ENCODE measurements at regions not wholly inside any gene's neighbourhood (a gene's known extent, or its start where the extent isn't known, plus 50 kb on each side); places are given as distances from the start of the nearest gene placed in this dataset.

DNA sequence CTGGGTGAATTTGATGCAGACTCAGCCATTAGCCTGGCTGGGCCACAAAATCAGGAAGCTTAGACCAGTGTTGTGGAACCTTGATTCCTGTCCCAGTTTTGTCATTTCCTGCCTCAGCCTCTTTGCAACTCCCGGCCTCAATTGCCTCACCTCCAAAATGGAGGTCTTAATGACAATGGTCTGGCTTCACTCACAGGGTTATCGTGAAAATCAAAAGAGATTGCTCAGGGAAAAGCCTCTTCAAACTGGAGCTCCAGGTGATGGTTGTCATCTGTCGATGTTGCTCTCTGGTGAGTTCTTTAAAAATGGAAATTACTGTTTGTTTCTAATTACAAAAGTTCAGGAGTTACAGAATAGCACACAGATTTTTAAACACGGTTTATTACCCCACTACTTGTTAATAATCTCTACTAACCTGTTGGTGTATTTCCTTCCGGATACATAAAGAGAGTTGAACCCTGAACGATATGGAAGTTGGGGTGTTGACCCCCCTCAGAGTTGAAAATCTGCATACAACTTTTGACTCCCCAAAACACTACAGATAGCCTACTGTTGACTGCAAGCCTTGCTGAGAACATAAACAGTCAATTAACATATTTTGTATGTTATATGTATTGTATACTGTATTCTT, 109.9 kb upstream of the CPEB4 start:
- no peaks in the 10 kb centered on the region for H3K36me3 ChIP-seq
- H3K4me1 ChIP-seq = peaks cover 25% of the 10 kb centered on the region
- H3K27me3 ChIP-seq = no peaks in the 10 kb centered on the region
- no peak for DNase-seq
- H3K9me3 ChIP-seq = no peaks in the 10 kb centered on the region
- TF ChIP-seq, protein P1, sequence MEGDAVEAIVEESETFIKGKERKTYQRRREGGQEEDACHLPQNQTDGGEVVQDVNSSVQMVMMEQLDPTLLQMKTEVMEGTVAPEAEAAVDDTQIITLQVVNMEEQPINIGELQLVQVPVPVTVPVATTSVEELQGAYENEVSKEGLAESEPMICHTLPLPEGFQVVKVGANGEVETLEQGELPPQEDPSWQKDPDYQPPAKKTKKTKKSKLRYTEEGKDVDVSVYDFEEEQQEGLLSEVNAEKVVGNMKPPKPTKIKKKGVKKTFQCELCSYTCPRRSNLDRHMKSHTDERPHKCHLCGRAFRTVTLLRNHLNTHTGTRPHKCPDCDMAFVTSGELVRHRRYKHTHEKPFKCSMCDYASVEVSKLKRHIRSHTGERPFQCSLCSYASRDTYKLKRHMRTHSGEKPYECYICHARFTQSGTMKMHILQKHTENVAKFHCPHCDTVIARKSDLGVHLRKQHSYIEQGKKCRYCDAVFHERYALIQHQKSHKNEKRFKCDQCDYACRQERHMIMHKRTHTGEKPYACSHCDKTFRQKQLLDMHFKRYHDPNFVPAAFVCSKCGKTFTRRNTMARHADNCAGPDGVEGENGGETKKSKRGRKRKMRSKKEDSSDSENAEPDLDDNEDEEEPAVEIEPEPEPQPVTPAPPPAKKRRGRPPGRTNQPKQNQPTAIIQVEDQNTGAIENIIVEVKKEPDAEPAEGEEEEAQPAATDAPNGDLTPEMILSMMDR (IDR thresholded peaks at IDR 0.05; ENCODE audit: low read depth, low read length) = no peak
- no peak overlapping the region for H3K4me3 ChIP-seq (ENCODE audit: low read depth, low read length)

DNA sequence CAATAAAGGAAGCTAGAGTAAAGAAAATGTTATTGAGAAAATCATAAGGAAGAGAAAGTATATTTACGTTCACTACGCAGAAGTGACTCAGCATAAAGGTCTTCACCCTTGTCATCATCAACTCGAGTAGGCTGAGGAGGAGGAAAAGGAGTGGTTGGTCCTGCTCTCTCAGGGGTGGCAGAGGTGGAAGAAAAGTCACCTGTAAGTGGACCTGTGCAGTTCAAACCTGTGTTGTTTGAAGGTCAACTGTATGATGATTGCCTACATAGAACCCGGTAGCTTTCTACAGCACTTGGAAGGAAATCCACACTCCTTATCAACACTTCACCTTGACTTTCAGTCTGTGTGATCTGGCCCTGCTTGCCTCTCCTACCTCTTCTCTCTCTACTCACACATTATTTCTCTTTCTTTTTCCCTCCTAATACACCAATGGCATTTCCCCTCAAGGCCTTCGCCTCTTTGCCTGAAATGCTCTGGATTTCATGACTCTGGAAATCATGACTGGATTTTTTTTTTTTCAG, 109.3 kb upstream of the CPEB4 start:
- DNase-seq = no peak
- H3K4me3 ChIP-seq (ENCODE audit: low read depth, low read length) = no peak overlapping the region
- H3K27me3 ChIP-seq = no peaks in the 10 kb centered on the region
- H3K4me1 ChIP-seq = peaks cover 25% of the 10 kb centered on the region
- no peaks in the 10 kb centered on the region for H3K36me3 ChIP-seq
- no peaks in the 10 kb centered on the region for H3K9me3 ChIP-seq
- TF ChIP-seq, protein P1 (IDR thresholded peaks at IDR 0.05; ENCODE audit: low read depth, low read length) = no peak

DNA sequence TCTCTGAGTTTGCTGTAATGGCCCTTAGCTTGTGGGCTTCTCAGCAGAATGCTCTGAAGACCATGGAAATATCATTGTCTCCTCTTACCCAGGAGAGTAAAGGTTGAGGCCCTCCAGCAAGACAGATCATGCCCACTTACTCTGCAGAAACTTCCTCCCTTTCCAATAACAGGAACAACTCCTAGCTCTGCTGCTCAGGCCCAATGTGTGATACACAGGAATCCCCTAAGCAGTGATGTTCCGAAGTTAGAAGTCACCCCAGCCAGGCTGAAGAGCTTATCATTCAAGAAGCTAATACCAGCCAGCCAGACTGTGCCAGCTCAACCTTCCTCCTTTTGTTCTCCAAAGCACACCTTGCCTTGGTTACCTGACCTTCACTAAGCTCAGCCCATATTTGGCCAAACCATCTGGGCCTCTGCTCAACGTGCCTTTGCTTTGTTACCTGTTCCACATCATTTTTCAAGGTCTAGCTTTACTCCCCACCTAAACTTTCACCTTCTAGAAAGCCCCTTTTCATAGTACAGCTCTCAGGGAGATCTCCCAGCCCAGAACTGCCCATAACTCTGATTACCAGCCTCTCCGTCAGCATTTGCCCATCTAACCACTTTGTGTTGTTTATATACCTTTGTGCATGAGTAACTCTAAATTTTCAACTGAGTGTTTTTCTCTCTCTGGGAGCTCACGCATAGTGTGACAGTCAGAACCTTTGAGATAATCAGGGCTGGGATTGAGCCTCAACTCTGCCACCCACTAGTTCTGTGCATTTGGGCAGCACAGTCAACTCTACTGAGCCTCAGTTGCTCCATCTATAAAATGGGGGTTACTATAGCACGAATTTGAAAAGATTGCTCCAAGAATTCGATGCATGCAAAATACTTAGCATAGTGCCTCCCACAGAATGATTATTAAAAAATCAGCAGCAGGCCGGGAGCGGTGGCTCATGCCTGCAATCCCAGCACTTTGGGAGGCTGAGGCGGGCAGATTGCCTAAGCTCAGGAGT, 107.6 kb upstream of the CPEB4 start:
- Histone ChIP-seq H3K4me3 (ENCODE audit: low read depth, low read length) (no peak overlapping the region), H3K4me1 (peaks cover 25% of the 10 kb centered on the region)
- TF ChIP-seq, protein P1 (IDR thresholded peaks at IDR 0.05; ENCODE audit: low read depth, low read length) = no peak

DNA sequence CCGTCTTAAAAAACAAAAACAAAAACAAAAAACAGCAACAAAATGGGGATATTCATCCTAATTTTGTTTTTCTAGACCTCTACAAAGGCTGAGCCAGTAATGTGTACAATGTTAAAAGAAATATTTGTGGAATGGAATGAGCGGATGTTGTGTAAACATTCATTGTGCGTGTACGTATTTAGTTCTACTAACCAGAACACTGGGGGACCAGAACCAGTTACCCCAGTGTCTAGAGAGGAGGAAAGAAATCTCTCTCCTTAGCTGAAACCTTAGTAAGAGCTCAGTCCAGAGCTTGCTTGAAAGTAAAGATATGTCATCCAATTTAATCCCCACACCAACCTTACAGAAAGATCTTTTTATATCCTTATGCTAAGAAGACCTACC, 106.7 kb upstream of the CPEB4 start:
- no peak for DNase-seq
- H3K4me1 ChIP-seq = peaks cover 25% of the 10 kb centered on the region

More for the DNA sequence above, 107.6 kb upstream of the CPEB4 start:
- H3K9me3 ChIP-seq = no peaks in the 10 kb centered on the region
- no peaks in the 10 kb centered on the region for H3K36me3 ChIP-seq
- DNase-seq = no peak
- no peaks in the 10 kb centered on the region for H3K27me3 ChIP-seq

DNA sequence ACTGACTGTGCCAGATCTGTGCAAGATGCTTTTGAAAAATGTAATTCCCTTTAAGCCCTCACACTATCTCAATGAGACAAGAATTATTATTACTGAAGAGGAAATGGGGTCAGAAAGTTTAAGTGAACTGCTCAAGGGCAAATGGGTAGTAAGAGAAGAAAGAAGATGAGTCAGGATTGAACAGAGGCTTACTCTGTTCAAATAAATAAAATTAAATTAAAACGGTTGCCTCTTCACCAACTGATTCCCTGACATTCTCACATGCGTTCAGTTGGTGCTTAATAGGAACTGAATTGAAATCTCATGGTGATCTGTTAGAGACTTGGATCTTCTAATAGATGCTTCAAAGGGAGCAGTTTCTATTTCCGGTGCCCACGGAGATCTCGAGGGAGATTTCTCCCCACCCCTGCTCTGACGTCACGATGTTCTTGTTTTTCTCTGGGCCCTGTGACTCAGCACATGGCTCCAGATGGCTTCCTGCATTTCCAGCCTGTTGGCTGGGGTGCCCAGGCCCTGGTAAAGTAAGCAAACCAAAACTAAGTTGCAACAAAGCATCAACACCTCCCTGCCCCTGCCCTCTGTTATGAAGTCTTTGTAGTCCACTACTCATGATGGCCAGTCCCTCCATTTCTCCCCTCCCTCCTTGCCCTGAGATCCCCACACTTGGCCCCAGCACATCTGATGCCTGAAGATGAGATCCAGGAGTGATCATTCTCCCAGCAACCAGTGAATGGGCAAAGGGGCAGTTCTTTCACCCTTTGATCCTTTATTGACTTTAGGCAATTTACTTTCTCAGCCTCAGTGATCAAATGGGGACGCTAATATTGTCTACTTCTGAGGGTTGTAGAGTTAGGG, 106.1 kb upstream of the CPEB4 start:
- TF ChIP-seq, protein P1 (IDR thresholded peaks at IDR 0.05; ENCODE audit: low read depth, low read length) = no peak
- DNase-seq = peak; percentile 73
- H3K4me3 ChIP-seq (ENCODE audit: low read depth, low read length) = no peak overlapping the region
- no peaks in the 10 kb centered on the region for H3K9me3 ChIP-seq
- H3K36me3 ChIP-seq = no peaks in the 10 kb centered on the region
- H3K27me3 ChIP-seq = no peaks in the 10 kb centered on the region
- H3K4me1 ChIP-seq = peaks cover 22% of the 10 kb centered on the region

More for the DNA sequence above, 106.7 kb upstream of the CPEB4 start:
- Histone ChIP-seq H3K27me3 (no peaks in the 10 kb centered on the region), H3K9me3 (no peaks in the 10 kb centered on the region), H3K4me3 (ENCODE audit: low read depth, low read length) (no peak overlapping the region), H3K36me3 (no peaks in the 10 kb centered on the region)
- TF ChIP-seq, protein P1 (IDR thresholded peaks at IDR 0.05; ENCODE audit: low read depth, low read length) = no peak

Data from BE2C (cell line).